Right cardiac atrium (tissue), 5 donors: ENCODE measurements at regions not wholly inside any gene's neighbourhood (a gene's known extent, or its start where the extent isn't known, plus 50 kb on each side); places are given as distances from the start of the nearest gene placed in this dataset.
"Not testable (repeated sequence)": the region's sequence is repeated elsewhere in the genome, so short reads cannot be mapped to it uniquely, and the experiment has no call there.

ENCODE experiments used
- ATAC-seq, 2 donors: fragments of 200-7000 bp; cut with Tn5 transposase; one replicate each; pipeline versions ENCODE4 v1.8.0 to v1.9.1; 2020; ENCODE audit warnings: moderate library complexity in 2 of 2, mild to moderate bottlenecking in 1 of 2
- DNase-seq, 3 donors: peaks; one replicate each; pipeline ENCODE4 v3.0.0-alpha.2; 2020
- H3K27ac ChIP-seq: one replicate; pipeline ENCODE4 v1.5.1; 2013; ENCODE audit warnings: mild to moderate bottlenecking, low read length, control low read depth, moderate library complexity
- H3K27me3 ChIP-seq: one replicate; pipeline ENCODE4 v1.6.1; 2013; ENCODE audit not compliant: control insufficient read depth, insufficient read depth
- H3K4me1 ChIP-seq: one replicate; pipeline ENCODE4 v1.6.1; 2013; ENCODE audit warnings: low read length; ENCODE audit not compliant: control insufficient read depth, insufficient read depth
- H3K4me3 ChIP-seq: one replicate; pipeline ENCODE4 v1.5.1; 2013; ENCODE audit warnings: low read length, control low read depth
- H3K9me3 ChIP-seq: one replicate; pipeline ENCODE4 v1.6.1; 2013; ENCODE audit warnings: low read length; ENCODE audit not compliant: control insufficient read depth
- WGBS: extraction: QIAGEN DNeasy Blood & Tissue Kit; methylation state at CpG from one replicate; pipeline ENCODE4 v1.1.7; 2013; 5-methylcytosine and 5-hydroxymethylcytosine counted together
- intact Hi-C, 4 donors: fragments of 100-400 bp; cut with DNase I; formaldehyde crosslinking; loops; one replicate each; pipeline versions ENCODE4 v1.11.0 to v1.14.0; 2022 to 2023
- donor health status: healthy with polysubstance abuse.
- donor health status: DM: no; HTN: yes; CAD: no.
- donor health status: DM: no; HTN: no; CAD: no.
- donor health status: DM: no; HTN: yes; CAD: no; lungs with severe emphysema.
- donor health status: DM: yes; HTN: yes; CAD: no.

GRCh38 chr1:148432318-148432717 is 50.8 kb downstream of the PPIAL4G start:
- H3K27me3 ChIP-seq, H3K9me3 ChIP-seq, H3K4me1 ChIP-seq, intact Hi-C loops, H3K27ac ChIP-seq, H3K4me3 ChIP-seq, DNase-seq, ATAC-seq: not testable (repeated sequence)
- 66% methylated on average over 2 of the region's 2 CpGs for WGBS

DNA sequence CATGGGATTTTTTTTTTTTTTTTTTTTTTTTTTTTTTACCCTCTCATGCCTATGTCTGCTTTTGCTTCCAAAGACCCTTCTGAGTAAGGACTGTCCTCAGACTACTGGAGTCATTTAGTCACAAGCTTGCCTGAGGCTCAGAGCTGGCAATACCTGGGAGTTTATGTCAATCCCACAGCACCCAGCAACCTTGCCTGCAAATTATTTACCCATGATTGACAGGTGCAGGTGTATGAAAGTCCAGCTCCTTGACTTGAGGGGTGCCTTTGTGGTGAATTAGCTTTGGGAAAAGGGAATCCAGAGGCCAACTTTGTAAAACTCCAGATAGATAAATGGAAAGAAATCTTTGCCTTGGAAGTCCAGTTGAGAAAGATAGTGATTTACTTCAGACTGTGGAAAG is 53.2 kb downstream of the PPIAL4G start:
- DNase-seq, H3K27me3 ChIP-seq, H3K9me3 ChIP-seq, H3K4me1 ChIP-seq, H3K27ac ChIP-seq, ATAC-seq, H3K4me3 ChIP-seq, intact Hi-C loops: not testable (repeated sequence)

GRCh38 chr1:148426940-148427611 is 56.0 kb downstream of the PPIAL4G start:
- intact Hi-C loops, H3K9me3 ChIP-seq, ATAC-seq, H3K27ac ChIP-seq, DNase-seq, H3K4me3 ChIP-seq, H3K27me3 ChIP-seq, H3K4me1 ChIP-seq: not testable (repeated sequence)
- WGBS = 93% methylated on average over 2 of the region's 2 CpGs

GRCh38 chr1:148426385-148426784 is 56.7 kb downstream of the PPIAL4G start:
- H3K4me1 ChIP-seq, H3K27ac ChIP-seq, intact Hi-C loops, H3K27me3 ChIP-seq, DNase-seq, ATAC-seq, H3K9me3 ChIP-seq, H3K4me3 ChIP-seq: not testable (repeated sequence)
- 93% methylated on average over 2 of the region's 2 CpGs for WGBS

DNA sequence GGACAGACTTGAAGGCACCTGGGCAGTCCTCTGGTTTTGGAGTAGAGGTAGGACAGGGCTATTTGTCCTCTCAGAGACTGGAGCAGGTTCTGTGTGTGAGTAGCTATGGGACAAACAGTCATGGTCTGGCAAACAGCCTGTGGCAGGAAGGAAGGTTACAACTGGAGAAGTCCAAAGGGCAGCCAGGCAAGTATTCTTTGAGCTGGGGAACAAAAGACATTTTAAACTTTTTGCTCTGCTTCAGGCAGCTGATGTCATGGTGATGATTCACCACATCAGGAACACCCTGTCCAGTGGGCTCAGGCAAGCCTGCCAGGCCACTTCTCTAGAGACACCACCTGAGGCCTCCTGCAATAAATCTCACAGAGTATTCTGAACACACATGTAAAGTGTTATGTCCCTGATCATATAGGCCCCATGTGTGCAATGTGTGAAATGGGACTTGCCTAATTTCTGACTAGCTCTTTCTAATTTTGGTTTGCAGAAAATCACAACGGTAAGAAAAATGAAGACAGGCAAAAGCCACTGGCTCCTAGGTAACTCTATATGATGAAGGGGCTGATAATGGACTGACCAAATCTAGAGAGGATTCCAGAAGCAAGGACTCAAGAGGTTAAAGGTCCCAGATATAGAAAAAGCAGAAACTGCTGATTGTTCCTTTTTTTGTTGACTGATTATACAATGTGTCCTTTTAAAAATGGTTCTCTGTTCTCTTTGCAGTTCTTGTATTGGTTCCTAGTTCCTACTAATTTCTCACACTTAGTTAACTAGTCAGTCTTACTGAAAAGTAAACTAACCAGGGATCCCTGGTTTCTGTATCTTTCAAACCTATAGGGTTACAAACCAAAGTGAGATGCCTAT is 58.7 kb downstream of the PPIAL4G start:
- DNase-seq (peak in 2 of 3 donors; percentile 18 to 37), ATAC-seq (peak; percentile 40 to 86)
- H3K4me1 ChIP-seq, H3K27ac ChIP-seq, H3K4me3 ChIP-seq, H3K27me3 ChIP-seq, intact Hi-C loops, H3K9me3 ChIP-seq: not testable (repeated sequence)
- 81% methylated on average over 1 of the region's 1 CpG for WGBS

GRCh38 chr1:148422921-148423320 is 60.2 kb downstream of the PPIAL4G start:
- ATAC-seq, H3K4me1 ChIP-seq, H3K4me3 ChIP-seq, DNase-seq, H3K27ac ChIP-seq, H3K27me3 ChIP-seq, H3K9me3 ChIP-seq, intact Hi-C loops: not testable (repeated sequence)
- WGBS = 87% methylated on average over 4 of the region's 4 CpGs

DNA sequence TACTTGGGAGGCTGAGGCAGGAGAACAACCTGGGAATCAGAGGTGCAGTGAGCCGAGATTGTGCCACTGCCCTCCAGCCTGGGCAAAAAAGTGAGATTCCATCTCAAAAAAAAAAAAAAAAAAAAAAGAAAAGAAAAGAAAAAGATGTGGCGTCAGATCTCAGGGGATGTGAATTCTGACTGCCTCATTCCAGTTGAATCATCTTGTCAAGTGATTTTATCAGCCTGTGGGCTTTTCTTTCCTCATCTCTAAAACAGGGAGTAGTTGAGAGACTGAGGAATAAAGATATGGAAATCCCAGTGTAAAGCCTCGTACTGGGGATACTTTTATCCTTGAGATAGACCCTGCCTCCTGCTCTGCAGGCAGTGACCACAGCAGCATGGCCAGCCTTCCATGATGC is 65.9 kb downstream of the PPIAL4G start:
- H3K27ac ChIP-seq, DNase-seq, H3K4me3 ChIP-seq, H3K27me3 ChIP-seq, ATAC-seq, intact Hi-C loops, H3K4me1 ChIP-seq, H3K9me3 ChIP-seq: not testable (repeated sequence)
- 78% methylated on average over 3 of the region's 3 CpGs for WGBS

GRCh38 chr1:148413385-148413784 is 69.7 kb downstream of the PPIAL4G start:
- intact Hi-C loops, H3K27ac ChIP-seq, H3K9me3 ChIP-seq, DNase-seq, H3K27me3 ChIP-seq, H3K4me1 ChIP-seq, ATAC-seq, H3K4me3 ChIP-seq: not testable (repeated sequence)
- 91% methylated on average over 2 of the region's 2 CpGs for WGBS

- DNase-seq = peak in 1 of 3 donors; percentile 29
- H3K27ac ChIP-seq, ATAC-seq, intact Hi-C loops, H3K27me3 ChIP-seq, H3K4me1 ChIP-seq, H3K4me3 ChIP-seq, H3K9me3 ChIP-seq: not testable (repeated sequence)
- 94% methylated on average over 28 of the region's 30 CpGs for WGBS
Measured at GRCh38 chr1:148404786-148405568, 78.1 kb downstream of the PPIAL4G start.

- DNase-seq, H3K4me3 ChIP-seq, H3K9me3 ChIP-seq, intact Hi-C loops, ATAC-seq, H3K4me1 ChIP-seq, H3K27me3 ChIP-seq, H3K27ac ChIP-seq: not testable (repeated sequence)
- 94% methylated on average over 2 of the region's 2 CpGs for WGBS
Measured at GRCh38 chr1:148403925-148404324, 79.2 kb downstream of the PPIAL4G start.

DNA sequence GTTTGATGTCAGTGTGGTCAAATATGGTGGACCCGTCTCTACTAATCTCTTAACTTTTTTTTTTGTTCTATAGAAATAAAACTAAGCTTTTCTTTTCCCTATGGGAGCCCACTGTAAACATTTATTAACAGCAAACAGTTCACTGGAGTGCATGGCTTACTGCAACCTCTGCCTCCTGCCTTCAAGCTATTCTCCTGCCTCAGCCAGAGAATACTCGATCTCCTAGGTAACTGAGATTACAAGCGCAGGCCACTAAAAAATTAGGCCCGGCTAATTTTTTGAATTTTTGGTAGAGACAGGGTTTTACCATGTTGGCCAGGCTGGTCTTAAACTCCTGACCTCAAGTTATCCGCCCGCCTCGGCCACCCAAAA is 80.0 kb downstream of the PPIAL4G start:
- DNase-seq, intact Hi-C loops, H3K27me3 ChIP-seq, H3K9me3 ChIP-seq, H3K27ac ChIP-seq, H3K4me1 ChIP-seq, ATAC-seq: not testable (repeated sequence)
- H3K4me3 ChIP-seq = peak overlapping the region; percentile 76
- WGBS = 47% methylated on average over 4 of the region's 7 CpGs
